ENCODE measurements at regions not wholly inside any gene's neighbourhood (a gene's known extent, or its start where the extent isn't known, plus 50 kb on each side); places are given as distances from the start of the nearest gene placed in this dataset.
"Not testable (repeated sequence)": the region's sequence is repeated elsewhere in the genome, so short reads cannot be mapped to it uniquely, and the experiment has no call there.

DNA sequence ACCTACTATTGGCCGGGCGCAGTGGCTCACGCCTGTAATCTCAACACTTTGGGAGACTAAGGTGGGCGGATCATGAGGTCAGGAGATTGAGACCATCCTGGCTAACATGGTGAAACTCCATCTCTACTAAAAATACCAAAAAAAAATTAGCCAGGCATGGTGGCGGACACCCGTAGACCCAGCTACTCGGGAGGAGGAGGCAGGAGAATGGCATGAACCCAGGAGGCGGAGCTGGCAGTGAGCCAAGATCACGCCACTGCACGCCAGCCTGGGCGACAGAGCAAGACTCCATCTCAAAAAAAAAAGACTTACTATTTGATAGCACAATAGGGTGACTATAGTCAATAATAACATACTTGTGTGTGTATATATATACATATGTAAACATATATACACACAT, 92.7 kb upstream of the EEPD1 start:
- no CpG with 5 or more reads among the region's 11 CpGs for whole genome bisulfite sequencing (ENCODE audit: insufficient coverage, insufficient read length)
- DNase-seq (ENCODE audit: low read depth, low spot score); H3K4me1 ChIP-seq (ENCODE audit: control insufficient read depth, insufficient read depth, low read length); H3K9me3 ChIP-seq (ENCODE audit: control insufficient read depth, insufficient read depth, low read length); H3K27ac ChIP-seq (ENCODE audit: low read length); H3K4me3 ChIP-seq (ENCODE audit: low read length); H3K36me3 ChIP-seq (ENCODE audit: control insufficient read depth, insufficient read depth, low read length); H3K27me3 ChIP-seq (ENCODE audit: control insufficient read depth, insufficient read depth, low read length): not testable (repeated sequence)

DNA sequence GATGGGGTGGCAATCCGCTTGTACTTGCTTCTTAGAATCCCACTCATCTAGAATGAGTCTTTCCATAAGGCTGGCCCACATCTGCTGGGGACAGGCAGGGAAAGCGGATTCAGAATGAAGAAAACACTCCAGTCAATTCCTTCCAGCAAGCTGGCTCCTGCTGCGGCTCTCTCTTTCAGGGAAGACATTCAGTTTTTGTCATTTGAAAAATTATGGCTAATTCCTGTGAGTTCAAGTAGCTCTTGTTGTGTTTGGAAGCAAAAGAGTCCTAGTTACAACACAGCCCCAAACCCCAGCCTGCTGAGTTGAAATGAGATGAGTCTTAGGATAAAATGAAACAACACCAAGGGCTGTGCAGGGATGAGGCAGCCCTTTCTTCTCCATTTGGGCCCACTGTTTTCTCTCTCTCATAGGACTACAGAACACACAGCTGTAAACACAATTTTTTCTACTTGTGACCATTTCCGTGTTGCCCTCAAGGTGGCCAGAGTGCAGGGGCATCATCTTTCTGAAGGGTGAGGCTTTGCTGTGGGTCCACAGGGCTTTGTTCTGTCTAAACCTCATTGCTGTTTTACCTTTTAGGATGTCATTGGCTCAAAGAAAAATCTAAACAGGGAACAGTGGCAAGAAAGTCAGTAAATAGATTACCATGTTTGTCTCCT, 90.8 kb upstream of the EEPD1 start:
- H3K27me3 ChIP-seq (ENCODE audit: control insufficient read depth, insufficient read depth, low read length): no peaks in the 10 kb centered on the region; the same call in 1 of the 2 replicates
- H3K4me1 ChIP-seq (ENCODE audit: control insufficient read depth, insufficient read depth, low read length): peaks cover 2% of the 10 kb centered on the region; the same call in 1 of the 2 replicates
- no peak for DNase-seq (ENCODE audit: low read depth, low spot score)
- WGBS (ENCODE audit: insufficient coverage, insufficient read length): no CpG with 5 or more reads among the region's 4 CpGs
- no peak overlapping the region for H3K27ac ChIP-seq (ENCODE audit: low read length)
- no peaks in the 10 kb centered on the region for H3K36me3 ChIP-seq (ENCODE audit: control insufficient read depth, insufficient read depth, low read length)
- H3K4me3 ChIP-seq (ENCODE audit: low read length): no peak overlapping the region
- H3K9me3 ChIP-seq (ENCODE audit: control insufficient read depth, insufficient read depth, low read length): no peaks in the 10 kb centered on the region

DNA sequence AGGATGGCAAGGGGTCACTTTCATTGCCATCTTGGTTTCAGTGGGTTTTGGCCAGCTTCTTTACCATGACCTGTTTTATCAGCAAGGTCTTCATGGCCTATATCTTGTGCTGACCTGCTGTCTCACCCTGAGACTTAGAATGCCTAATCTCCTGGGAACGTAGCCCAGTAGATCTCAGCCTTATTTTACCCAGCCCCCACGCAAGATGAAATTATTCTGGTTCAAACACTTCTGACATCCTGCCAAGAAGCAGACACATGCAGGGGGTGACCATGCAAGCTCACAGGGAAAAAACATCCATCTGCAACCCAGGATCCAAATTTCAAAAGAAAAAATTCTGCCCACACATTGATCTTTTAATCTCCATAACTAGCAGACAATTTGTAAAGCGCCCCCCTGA, 88.4 kb upstream of the EEPD1 start:
- no CpG with 5 or more reads among the region's 3 CpGs for WGBS (ENCODE audit: insufficient coverage, insufficient read length)
- peaks cover 2% of the 10 kb centered on the region; the same call in 1 of the 2 replicates for H3K4me1 ChIP-seq (ENCODE audit: control insufficient read depth, insufficient read depth, low read length)
- no peaks in the 10 kb centered on the region for H3K27me3 ChIP-seq (ENCODE audit: control insufficient read depth, insufficient read depth, low read length)
- no peak overlapping the region for H3K27ac ChIP-seq (ENCODE audit: low read length)
- no peak overlapping the region for H3K4me3 ChIP-seq (ENCODE audit: low read length)
- no peaks in the 10 kb centered on the region for H3K9me3 ChIP-seq (ENCODE audit: control insufficient read depth, insufficient read depth, low read length)
- DNase-seq (ENCODE audit: low read depth, low spot score): no peak
- no peaks in the 10 kb centered on the region for H3K36me3 ChIP-seq (ENCODE audit: control insufficient read depth, insufficient read depth, low read length)

DNA sequence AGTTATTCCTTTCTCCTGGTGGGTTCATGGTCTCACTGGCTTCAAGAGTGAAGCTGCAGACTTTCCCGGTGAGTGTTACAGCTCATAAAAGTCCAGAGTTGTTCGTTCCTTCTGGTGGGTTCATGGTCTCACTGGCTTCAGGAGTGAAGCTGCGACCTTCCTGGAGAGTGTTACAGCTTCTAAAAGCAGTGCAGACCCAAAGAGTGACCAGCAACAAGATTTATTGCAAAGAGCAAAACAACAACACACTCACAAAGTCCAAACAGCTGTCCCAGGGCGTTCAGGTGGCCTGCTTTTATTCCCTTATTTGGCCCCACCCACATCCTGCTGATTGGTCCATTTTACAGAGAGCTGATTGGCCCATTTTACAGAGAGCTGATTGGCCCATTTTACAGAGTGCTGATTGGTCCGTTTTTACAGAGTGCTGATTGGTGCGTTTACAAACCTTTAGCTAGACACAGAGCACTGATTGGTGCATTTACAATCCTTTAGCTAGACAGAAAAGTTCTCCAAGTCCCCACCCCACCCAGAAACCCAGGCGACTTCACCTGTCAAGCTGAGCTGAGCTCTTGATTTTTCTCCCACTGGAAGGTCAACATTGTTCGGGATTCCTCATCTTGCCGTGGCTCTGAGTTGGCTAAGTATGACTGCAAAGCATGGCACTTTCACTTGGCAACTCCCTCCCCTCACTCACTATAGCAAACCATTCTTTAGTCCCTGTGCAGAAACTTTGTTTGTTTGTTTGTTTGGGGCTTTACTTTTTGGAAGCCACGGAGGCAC, 87.3 kb upstream of the EEPD1 start:
- not testable (repeated sequence) for H3K36me3 ChIP-seq (ENCODE audit: control insufficient read depth, insufficient read depth, low read length); DNase-seq (ENCODE audit: low read depth, low spot score); H3K27me3 ChIP-seq (ENCODE audit: control insufficient read depth, insufficient read depth, low read length); H3K4me3 ChIP-seq (ENCODE audit: low read length); H3K9me3 ChIP-seq (ENCODE audit: control insufficient read depth, insufficient read depth, low read length); H3K27ac ChIP-seq (ENCODE audit: low read length); H3K4me1 ChIP-seq (ENCODE audit: control insufficient read depth, insufficient read depth, low read length)
- WGBS (ENCODE audit: insufficient coverage, insufficient read length): no CpG with 5 or more reads among the region's 10 CpGs

DNA sequence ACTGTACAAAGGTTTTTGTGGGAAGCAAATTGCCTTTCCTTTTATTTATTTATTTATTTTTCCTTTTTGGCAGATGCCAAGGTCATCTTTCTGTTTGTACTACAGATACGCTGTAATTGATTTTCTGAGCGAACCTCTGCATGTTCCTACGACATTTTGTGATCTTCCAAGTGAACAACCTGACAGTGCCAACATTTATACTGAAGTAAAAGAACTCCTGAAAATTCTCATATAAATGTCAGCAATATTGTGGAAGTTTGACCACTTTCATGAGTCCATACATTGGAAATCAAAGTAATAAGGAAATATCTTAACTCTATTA, 86.8 kb upstream of the EEPD1 start:
- no CpG with 5 or more reads among the region's 3 CpGs for WGBS (ENCODE audit: insufficient coverage, insufficient read length)
- no peak for DNase-seq (ENCODE audit: low read depth, low spot score)
- no peaks in the 10 kb centered on the region for H3K9me3 ChIP-seq (ENCODE audit: control insufficient read depth, insufficient read depth, low read length)
- H3K4me1 ChIP-seq (ENCODE audit: control insufficient read depth, insufficient read depth, low read length): peaks cover 2% of the 10 kb centered on the region; the same call in 1 of the 2 replicates
- H3K4me3 ChIP-seq (ENCODE audit: low read length): no peak overlapping the region
- no peak overlapping the region for H3K27ac ChIP-seq (ENCODE audit: low read length)
- no peaks in the 10 kb centered on the region for H3K27me3 ChIP-seq (ENCODE audit: control insufficient read depth, insufficient read depth, low read length)
- H3K36me3 ChIP-seq (ENCODE audit: control insufficient read depth, insufficient read depth, low read length): no peaks in the 10 kb centered on the region

DNA sequence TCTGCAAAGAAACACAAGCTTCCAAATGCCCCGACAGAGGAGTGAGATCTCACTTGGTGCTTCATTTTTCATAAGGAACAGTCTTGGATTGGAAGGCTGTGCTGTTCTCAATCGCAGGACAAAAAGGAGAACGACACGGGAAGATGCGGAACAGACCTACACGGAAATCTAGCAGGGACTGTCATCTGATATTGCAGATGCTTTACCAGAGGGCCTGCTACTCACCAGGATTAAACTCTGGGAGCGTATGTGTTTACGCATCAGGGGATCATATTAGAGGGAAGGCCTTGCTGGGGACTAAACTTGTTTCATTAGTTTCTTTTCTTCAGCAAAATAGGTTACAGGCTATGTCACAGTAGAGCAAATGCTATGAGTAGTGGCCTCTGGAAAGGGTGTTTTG, 82.8 kb upstream of the EEPD1 start:
- H3K27me3 ChIP-seq (ENCODE audit: control insufficient read depth, insufficient read depth, low read length): no peaks in the 10 kb centered on the region
- H3K4me3 ChIP-seq (ENCODE audit: low read length): no peak overlapping the region
- H3K36me3 ChIP-seq (ENCODE audit: control insufficient read depth, insufficient read depth, low read length): no peaks in the 10 kb centered on the region
- no peaks in the 10 kb centered on the region for H3K9me3 ChIP-seq (ENCODE audit: control insufficient read depth, insufficient read depth, low read length)
- no peaks in the 10 kb centered on the region for H3K4me1 ChIP-seq (ENCODE audit: control insufficient read depth, insufficient read depth, low read length)
- WGBS (ENCODE audit: insufficient coverage, insufficient read length): no CpG with 5 or more reads among the region's 8 CpGs
- no peak for DNase-seq (ENCODE audit: low read depth, low spot score)
- H3K27ac ChIP-seq (ENCODE audit: low read length): no peak overlapping the region

DNA sequence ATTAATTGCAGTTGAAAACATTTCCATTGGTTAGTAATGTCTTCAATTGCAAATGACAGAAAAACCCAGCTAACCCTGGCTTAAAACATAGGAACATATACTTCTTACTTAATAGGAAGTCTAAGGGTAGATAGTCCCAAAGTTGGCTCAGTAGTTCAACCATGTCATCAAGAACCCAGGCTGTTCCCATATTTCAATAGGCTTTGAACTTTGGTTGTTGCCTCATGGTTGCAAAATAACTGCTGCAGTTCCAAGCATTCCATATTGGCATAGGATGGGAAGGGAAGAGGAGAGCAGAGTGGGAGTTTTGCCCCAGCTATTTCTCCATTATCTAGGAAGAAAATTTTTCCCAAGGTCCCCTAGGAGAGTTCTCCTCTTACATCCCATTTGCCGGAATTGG, 81.4 kb upstream of the EEPD1 start:
- no peaks in the 10 kb centered on the region for H3K27me3 ChIP-seq (ENCODE audit: control insufficient read depth, insufficient read depth, low read length)
- no peaks in the 10 kb centered on the region for H3K4me1 ChIP-seq (ENCODE audit: control insufficient read depth, insufficient read depth, low read length)
- no CpG with 5 or more reads among the region's 1 CpG for WGBS (ENCODE audit: insufficient coverage, insufficient read length)
- no peak overlapping the region for H3K4me3 ChIP-seq (ENCODE audit: low read length)
- no peaks in the 10 kb centered on the region for H3K9me3 ChIP-seq (ENCODE audit: control insufficient read depth, insufficient read depth, low read length)
- H3K36me3 ChIP-seq (ENCODE audit: control insufficient read depth, insufficient read depth, low read length): no peaks in the 10 kb centered on the region
- no peak for DNase-seq (ENCODE audit: low read depth, low spot score)
- H3K27ac ChIP-seq (ENCODE audit: low read length): no peak overlapping the region

DNA sequence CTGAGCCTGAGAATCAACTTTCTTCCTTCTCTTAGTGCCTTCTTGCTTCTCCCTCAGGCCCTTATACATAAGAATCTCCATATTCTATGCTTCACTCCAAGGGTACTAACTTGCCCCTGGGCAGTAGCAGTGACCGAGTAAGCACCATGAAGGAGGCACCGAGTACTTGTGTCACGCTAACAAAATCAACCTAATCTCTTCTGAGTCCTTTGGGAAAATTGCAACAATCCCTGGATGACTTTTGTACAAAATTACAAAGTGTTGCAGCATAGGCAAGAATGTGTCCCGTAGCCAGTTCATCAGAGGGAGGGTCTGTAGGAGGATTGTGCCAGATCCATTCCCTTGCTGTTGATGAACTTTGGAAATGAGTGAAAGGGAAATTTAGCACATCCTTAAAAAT, 80.4 kb upstream of the EEPD1 start:
- no peak for DNase-seq (ENCODE audit: low read depth, low spot score)
- Histone ChIP-seq H3K36me3 (ENCODE audit: control insufficient read depth, insufficient read depth, low read length) (no peaks in the 10 kb centered on the region), H3K9me3 (ENCODE audit: control insufficient read depth, insufficient read depth, low read length) (no peaks in the 10 kb centered on the region), H3K4me1 (ENCODE audit: control insufficient read depth, insufficient read depth, low read length) (no peaks in the 10 kb centered on the region), H3K4me3 (ENCODE audit: low read length) (no peak overlapping the region), H3K27ac (ENCODE audit: low read length) (no peak overlapping the region), H3K27me3 (ENCODE audit: control insufficient read depth, insufficient read depth, low read length) (no peaks in the 10 kb centered on the region)
- no CpG with 5 or more reads among the region's 4 CpGs for WGBS (ENCODE audit: insufficient coverage, insufficient read length)

DNA sequence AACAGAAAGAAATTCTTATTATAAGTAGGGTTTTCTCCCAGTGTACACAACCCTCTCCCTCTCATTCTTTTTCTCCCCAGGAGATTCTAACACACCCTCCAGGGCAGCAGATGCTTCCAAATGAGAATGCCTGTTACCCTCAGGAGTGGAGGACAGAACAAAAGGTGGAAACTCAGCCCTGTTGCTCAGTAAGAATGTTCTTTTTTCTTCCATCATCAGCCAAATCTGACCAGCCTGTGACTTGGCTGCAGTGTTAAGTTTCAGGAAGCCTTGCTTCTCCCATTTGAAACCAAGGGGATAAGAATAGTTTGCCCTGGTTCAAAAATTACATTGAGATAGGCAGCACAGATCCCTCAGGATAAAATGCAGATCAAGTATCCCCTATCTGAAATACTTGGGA, 77.5 kb upstream of the EEPD1 start:
- DNase-seq (ENCODE audit: low read depth, low spot score): no peak

DNA sequence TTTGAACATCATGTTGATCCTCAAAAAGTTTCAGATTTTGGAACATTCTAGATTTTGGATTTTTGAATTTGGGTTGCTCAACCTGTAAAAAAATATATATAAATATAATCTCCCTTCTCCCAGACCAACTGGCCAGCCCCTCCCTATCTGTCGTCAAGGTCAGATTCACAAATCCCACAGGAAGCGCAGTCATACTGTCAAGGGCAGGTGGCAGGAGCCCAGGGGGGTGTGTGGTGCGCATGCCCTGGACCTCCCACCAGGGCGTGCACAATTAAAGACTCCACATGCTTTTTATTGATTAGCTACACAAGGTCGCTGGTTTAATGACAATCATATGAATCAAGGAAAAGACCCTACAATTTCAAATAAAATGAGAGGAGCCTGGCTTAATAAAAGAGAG, 77.0 kb upstream of the EEPD1 start:
- Histone ChIP-seq H3K4me3 (ENCODE audit: low read length) (no peak overlapping the region), H3K27me3 (ENCODE audit: control insufficient read depth, insufficient read depth, low read length) (no peaks in the 10 kb centered on the region), H3K4me1 (ENCODE audit: control insufficient read depth, insufficient read depth, low read length) (no peaks in the 10 kb centered on the region), H3K36me3 (ENCODE audit: control insufficient read depth, insufficient read depth, low read length) (no peaks in the 10 kb centered on the region), H3K9me3 (ENCODE audit: control insufficient read depth, insufficient read depth, low read length) (no peaks in the 10 kb centered on the region), H3K27ac (ENCODE audit: low read length) (no peak overlapping the region)
- no peak for DNase-seq (ENCODE audit: low read depth, low spot score)
- no CpG with 5 or more reads among the region's 5 CpGs for WGBS (ENCODE audit: insufficient coverage, insufficient read length)

More for the DNA sequence above, 77.5 kb upstream of the EEPD1 start:
- H3K27ac ChIP-seq (ENCODE audit: low read length): no peak overlapping the region
- no peaks in the 10 kb centered on the region for H3K9me3 ChIP-seq (ENCODE audit: control insufficient read depth, insufficient read depth, low read length)
- no peaks in the 10 kb centered on the region for H3K36me3 ChIP-seq (ENCODE audit: control insufficient read depth, insufficient read depth, low read length)
- H3K27me3 ChIP-seq (ENCODE audit: control insufficient read depth, insufficient read depth, low read length): no peaks in the 10 kb centered on the region
- no peaks in the 10 kb centered on the region for H3K4me1 ChIP-seq (ENCODE audit: control insufficient read depth, insufficient read depth, low read length)
- H3K4me3 ChIP-seq (ENCODE audit: low read length): no peak overlapping the region

DNA sequence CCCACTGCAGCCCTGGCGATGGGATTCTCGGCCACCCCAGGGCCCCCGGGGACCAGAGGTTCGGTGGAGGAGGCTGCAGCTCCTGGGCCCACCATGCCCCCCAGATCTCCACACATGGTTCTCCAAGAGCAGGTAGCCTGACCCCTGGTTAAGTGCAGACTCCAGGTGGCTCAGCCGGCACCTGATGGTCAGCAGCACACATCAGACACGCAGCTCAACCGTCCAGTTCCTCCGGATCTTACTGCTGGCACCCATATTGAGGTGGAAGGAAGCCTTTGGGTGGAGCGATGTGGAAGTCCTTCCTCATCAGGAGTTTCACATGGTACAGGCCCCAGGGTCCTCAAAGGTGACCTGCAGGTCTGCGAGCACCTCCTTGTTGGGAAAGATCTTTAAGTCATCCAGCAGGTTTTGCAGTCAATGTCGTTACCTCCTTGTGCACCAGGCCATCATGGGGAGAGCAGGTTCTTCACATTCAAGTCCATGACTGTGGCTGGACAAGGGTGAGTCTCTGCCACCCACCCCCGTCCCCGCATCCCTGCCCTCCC, 74.2 kb upstream of the EEPD1 start:
- no peak for DNase-seq (ENCODE audit: low read depth, low spot score)
- WGBS (ENCODE audit: insufficient coverage, insufficient read length): no CpG with 5 or more reads among the region's 13 CpGs
- H3K27ac ChIP-seq (ENCODE audit: low read length): no peak overlapping the region
- no peak overlapping the region for H3K4me3 ChIP-seq (ENCODE audit: low read length)
- H3K9me3 ChIP-seq (ENCODE audit: control insufficient read depth, insufficient read depth, low read length): no peaks in the 10 kb centered on the region
- no peaks in the 10 kb centered on the region for H3K4me1 ChIP-seq (ENCODE audit: control insufficient read depth, insufficient read depth, low read length)
- no peaks in the 10 kb centered on the region for H3K36me3 ChIP-seq (ENCODE audit: control insufficient read depth, insufficient read depth, low read length)
- H3K27me3 ChIP-seq (ENCODE audit: control insufficient read depth, insufficient read depth, low read length): no peaks in the 10 kb centered on the region

Measured in iPS DF 6.9 (cell line).